WI38 (cell line): ENCODE measurements at regions not wholly inside any gene's neighbourhood (a gene's known extent, or its start where the extent isn't known, plus 50 kb on each side); places are given as distances from the start of the nearest gene placed in this dataset.

Experiments
- H3K4me3 ChIP-seq: 2 replicates; pipeline ENCODE4 v1.5.1; 2011; ENCODE audit warnings: low read depth, mild to moderate bottlenecking, control low read depth, low read length
- CTCF ChIP-seq: IDR thresholded peaks from 2 replicates; pipeline ENCODE4 v1.5.1; 2012; ENCODE audit warnings: low read depth, mild to moderate bottlenecking, control low read depth, low read length

GRCh38 chr1:232880354-232880753 lies 70.1 kb upstream of the NTPCR start:
- TF ChIP-seq CTCF: 0 out of 2 replicates have a peak, but pooled peaks have one; percentile 8
- no peak overlapping the region for H3K4me3 ChIP-seq

GRCh38 chr1:232883992-232884661 lies 66.3 kb upstream of the NTPCR start:
- TF ChIP-seq CTCF: no peak
- H3K4me3 ChIP-seq: no peak overlapping the region

GRCh38 chr1:232886271-232886670 lies 64.1 kb upstream of the NTPCR start:
- no peak for TF ChIP-seq CTCF
- H3K4me3 ChIP-seq: no peak overlapping the region

GRCh38 chr1:232890340-232890943 lies 60.0 kb upstream of the NTPCR start:
- TF ChIP-seq CTCF: no peak
- no peak overlapping the region for H3K4me3 ChIP-seq

GRCh38 chr1:232891071-232891470 lies 59.3 kb upstream of the NTPCR start:
- TF ChIP-seq CTCF: no peak

GRCh38 chr1:232891656-232892317 lies 58.6 kb upstream of the NTPCR start:
- TF ChIP-seq CTCF: no peak
- no peak overlapping the region for H3K4me3 ChIP-seq

More at GRCh38 chr1:232891071-232891470, 59.3 kb upstream of the NTPCR start:
- H3K4me3 ChIP-seq: no peak overlapping the region
